ENCODE measurements at regions not wholly inside any gene's neighbourhood (a gene's known extent, or its start where the extent isn't known, plus 50 kb on each side); places are given as distances from the start of the nearest gene placed in this dataset.
"Not testable (repeated sequence)": the region's sequence is repeated elsewhere in the genome, so short reads cannot be mapped to it uniquely, and the experiment has no call there.

- H2AFZ ChIP-seq (ENCODE audit: low read length); H4K5ac ChIP-seq (ENCODE audit: insufficient read length, low read depth, low read length); H3K18ac ChIP-seq (ENCODE audit: extremely low read depth, low read length); H2AK5ac ChIP-seq (ENCODE audit: low read depth, low read length); POLR2A ChIA-PET (ENCODE audit: partially characterized antibody); H2BK15ac ChIP-seq (ENCODE audit: low read length); H3K36me3 ChIP-seq (ENCODE audit: control insufficient read depth in 2 of 4, insufficient read depth in 4 of 4, low read length in 3 of 4); H3K9ac ChIP-seq (replicated peaks in 1 of 4; ENCODE audit: extremely low read depth in 1 of 4, low read depth in 3 of 4, low read length in 3 of 4); H4K8ac ChIP-seq (ENCODE audit: extremely low read depth, insufficient read depth, low read length); H4K20me1 ChIP-seq (replicated peaks in 1 of 2; ENCODE audit: control insufficient read depth in 1 of 2, insufficient read depth in 2 of 2, low read length in 2 of 2); H3K56ac ChIP-seq (replicated peaks; ENCODE audit: insufficient read length, low read depth, low read length); CTCF ChIA-PET (ENCODE audit: partially characterized antibody); H2BK12ac ChIP-seq (ENCODE audit: low read depth, low read length); H3K14ac ChIP-seq (ENCODE audit: insufficient read length); H3K27ac ChIP-seq (ENCODE audit: low read depth, low read length); H3K4me1 ChIP-seq (replicated peaks in 1 of 4; ENCODE audit: control insufficient read depth in 3 of 4, insufficient read depth in 4 of 4, low read length in 3 of 4); H3K4me2 ChIP-seq (ENCODE audit: insufficient read depth in 1 of 2, low read depth in 2 of 2, low read length in 2 of 2); FAIRE-seq; H3K23ac ChIP-seq (ENCODE audit: insufficient read length); H2BK5ac ChIP-seq (ENCODE audit: low read depth, low read length); H3K79me1 ChIP-seq (ENCODE audit: low read depth, low read length); H4K91ac ChIP-seq (replicated peaks; ENCODE audit: insufficient read length, low read length); H3K4ac ChIP-seq (replicated peaks; ENCODE audit: insufficient read length, low read depth, low read length); H3K79me2 ChIP-seq (ENCODE audit: control insufficient read depth in 1 of 2, insufficient read depth in 2 of 2, low read length in 2 of 2); H3K27me3 ChIP-seq (replicated peaks in 1 of 4; ENCODE audit: control insufficient read depth in 3 of 4, extremely low read depth in 1 of 4, insufficient read depth in 3 of 4, low read length in 3 of 4); H2BK120ac ChIP-seq (replicated peaks; ENCODE audit: low read depth, low read length); H2BK20ac ChIP-seq (ENCODE audit: low read length); H3K23me2 ChIP-seq (ENCODE audit: low read depth, low read length): not testable (repeated sequence)
- 74% methylated on average over 5 of the region's 5 CpGs; no CpG with 5 or more reads in 1 of the 2 experiments for WGBS, 2 experiments (ENCODE audit: extremely low coverage in 1 of 2, insufficient coverage in 1 of 2, insufficient read length in 1 of 2, insufficient replicate concordance in 2 of 2, low coverage in 1 of 2, low lambda C conversion rate in 2 of 2, missing lambda C conversion rate in 1 of 2)
- peak in 1 of 2 experiments; percentile 7 for DNase-seq (ENCODE audit: low read depth in 1 of 2, low spot score in 2 of 2)
- Histone ChIP-seq H3K4me3 (ENCODE audit: extremely low read depth in 1 of 4, insufficient read depth in 2 of 4, low read depth in 3 of 4, low read length in 4 of 4) (peak overlapping the region in 1 of 4 experiments; percentile 0; a peak in 1 of 8 replicates), H3K9me3 (ENCODE audit: insufficient read depth in 2 of 2, low read depth in 1 of 2, low read length in 1 of 2) (peaks cover 41 to 58% of the 10 kb centered on the region in 2 experiments)
Measured at GRCh38 chr13:18211752-18212560, 969.7 kb downstream of the TUBA3C start.
